Activated CD4-positive, alpha-beta T cell treated with anti-CD3 and anti-CD28 coated beads, Interleukin-2, Interleukin-6, amounts not matched to agents 100 ng/mL and 50 ng/mL, durations not matched to agents 16 hours and 8 hours (primary cell): ENCODE measurements at regions not wholly inside any gene's neighbourhood (a gene's known extent, or its start where the extent isn't known, plus 50 kb on each side); places are given as distances from the start of the nearest gene placed in this dataset.
"Not testable (repeated sequence)": the region's sequence is repeated elsewhere in the genome, so short reads cannot be mapped to it uniquely, and the experiment has no call there.

Source experiments
- DNase-seq: peaks from one replicate; pipeline ENCODE4 v3.0.0-alpha.2; 2020

- peak; percentile 85 for DNase-seq
Observed at GRCh38 chr1:120357046-120357445, 57.8 kb upstream of the NBPF8 start.

GRCh38 chr1:120356170-120356569, 58.7 kb upstream of the NBPF8 start:
- DNase-seq: peak; percentile 25

GRCh38 chr1:120354618-120355184, 60.1 kb upstream of the NBPF8 start:
- DNase-seq: peak; percentile 82

GRCh38 chr1:120342231-120343073, 72.4 kb upstream of the NBPF8 start:
- DNase-seq: not testable (repeated sequence)

GRCh38 chr1:120341756-120342155, 73.1 kb upstream of the NBPF8 start:
- DNase-seq: peak; percentile 16

- DNase-seq: peak; percentile 58
Observed at GRCh38 chr1:120340838-120341751, 73.7 kb upstream of the NBPF8 start.

- DNase-seq: not testable (repeated sequence)
Observed at GRCh38 chr1:120315738-120316137, 99.1 kb upstream of the NBPF8 start.

GRCh38 chr1:120311930-120312329, 102.9 kb upstream of the NBPF8 start:
- not testable (repeated sequence) for DNase-seq

GRCh38 chr1:120308940-120309578, 105.8 kb upstream of the NBPF8 start:
- DNase-seq: not testable (repeated sequence)

- DNase-seq: not testable (repeated sequence)
Observed at GRCh38 chr1:120305046-120305445, 109.8 kb upstream of the NBPF8 start.

- not testable (repeated sequence) for DNase-seq
Observed at GRCh38 chr1:120304341-120304740, 110.5 kb upstream of the NBPF8 start.

- not testable (repeated sequence) for DNase-seq
Observed at GRCh38 chr1:120299433-120300057, 115.3 kb upstream of the NBPF8 start.

GRCh38 chr1:120298487-120298886, 116.3 kb upstream of the NBPF8 start:
- not testable (repeated sequence) for DNase-seq

GRCh38 chr1:120297345-120297953, 117.4 kb upstream of the NBPF8 start:
- not testable (repeated sequence) for DNase-seq

GRCh38 chr1:120290105-120290504, 113.8 kb upstream of the SEC22B start:
- DNase-seq: not testable (repeated sequence)

GRCh38 chr1:120289601-120290074, 113.3 kb upstream of the SEC22B start:
- DNase-seq: not testable (repeated sequence)

GRCh38 chr1:120288814-120289600, 112.7 kb upstream of the SEC22B start:
- not testable (repeated sequence) for DNase-seq

- DNase-seq: not testable (repeated sequence)
Observed at GRCh38 chr1:120288167-120288566, 111.8 kb upstream of the SEC22B start.

GRCh38 chr1:120282744-120283464, 106.6 kb upstream of the SEC22B start:
- DNase-seq: not testable (repeated sequence)

GRCh38 chr1:120278259-120278610, 101.9 kb upstream of the SEC22B start:
- not testable (repeated sequence) for DNase-seq
